ENCODE measurements at regions not wholly inside any gene's neighbourhood (a gene's known extent, or its start where the extent isn't known, plus 50 kb on each side); places are given as distances from the start of the nearest gene placed in this dataset.
"Not testable (repeated sequence)": the region's sequence is repeated elsewhere in the genome, so short reads cannot be mapped to it uniquely, and the experiment has no call there.

- H3K9me3 ChIP-seq (ENCODE audit: control insufficient read depth, insufficient read depth, low read depth, low read length) = no peaks in the 10 kb centered on the region
- no peak overlapping the region for H3K9ac ChIP-seq (ENCODE audit: low read length)
- no peak overlapping the region for H3K4me3 ChIP-seq (ENCODE audit: low read depth, low read length)
- no peak overlapping the region for H3K27ac ChIP-seq (ENCODE audit: low read depth, low read length)
- H3K4me1 ChIP-seq (ENCODE audit: control insufficient read depth, insufficient read depth, low read length) = peaks cover 8% of the 10 kb centered on the region
- no peaks in the 10 kb centered on the region for H3K36me3 ChIP-seq (ENCODE audit: control insufficient read depth, insufficient read depth, low read length)
- no peaks in the 10 kb centered on the region for H3K27me3 ChIP-seq (ENCODE audit: control insufficient read depth, insufficient read depth, low read length)
These were observed 143.0 kb upstream of the EGLN3 start for GRCh38 chr14:34093883-34094282.

- no peak overlapping the region for H3K4me3 ChIP-seq (ENCODE audit: low read depth, low read length)
- no peaks in the 10 kb centered on the region for H3K27me3 ChIP-seq (ENCODE audit: control insufficient read depth, insufficient read depth, low read length)
- no peaks in the 10 kb centered on the region for H3K36me3 ChIP-seq (ENCODE audit: control insufficient read depth, insufficient read depth, low read length)
- H3K9me3 ChIP-seq (ENCODE audit: control insufficient read depth, insufficient read depth, low read depth, low read length) = no peaks in the 10 kb centered on the region
- no peak overlapping the region for H3K9ac ChIP-seq (ENCODE audit: low read length)
- H3K27ac ChIP-seq (ENCODE audit: low read depth, low read length) = no peak overlapping the region
- no peaks in the 10 kb centered on the region for H3K4me1 ChIP-seq (ENCODE audit: control insufficient read depth, insufficient read depth, low read length)
These were observed 139.6 kb upstream of the EGLN3 start for GRCh38 chr14:34090451-34090850.

GRCh38 chr14:34088914-34089313 lies 138.0 kb upstream of the EGLN3 start:
- Histone ChIP-seq H3K36me3 (ENCODE audit: control insufficient read depth, insufficient read depth, low read length) (no peaks in the 10 kb centered on the region), H3K27me3 (ENCODE audit: control insufficient read depth, insufficient read depth, low read length) (no peaks in the 10 kb centered on the region), H3K27ac (ENCODE audit: low read depth, low read length) (no peak overlapping the region), H3K9me3 (ENCODE audit: control insufficient read depth, insufficient read depth, low read depth, low read length) (no peaks in the 10 kb centered on the region), H3K4me1 (ENCODE audit: control insufficient read depth, insufficient read depth, low read length) (no peaks in the 10 kb centered on the region), H3K9ac (ENCODE audit: low read length) (no peak overlapping the region), H3K4me3 (ENCODE audit: low read depth, low read length) (no peak overlapping the region)

- Histone ChIP-seq H3K27me3 (ENCODE audit: control insufficient read depth, insufficient read depth, low read length) (no peaks in the 10 kb centered on the region), H3K36me3 (ENCODE audit: control insufficient read depth, insufficient read depth, low read length) (no peaks in the 10 kb centered on the region), H3K4me1 (ENCODE audit: control insufficient read depth, insufficient read depth, low read length) (no peaks in the 10 kb centered on the region), H3K27ac (ENCODE audit: low read depth, low read length) (no peak overlapping the region), H3K9me3 (ENCODE audit: control insufficient read depth, insufficient read depth, low read depth, low read length) (no peaks in the 10 kb centered on the region), H3K4me3 (ENCODE audit: low read depth, low read length) (no peak overlapping the region), H3K9ac (ENCODE audit: low read length) (no peak overlapping the region)
These were observed 136.7 kb upstream of the EGLN3 start for GRCh38 chr14:34087571-34087970.

- Histone ChIP-seq H3K9me3 (ENCODE audit: control insufficient read depth, insufficient read depth, low read depth, low read length) (no peaks in the 10 kb centered on the region), H3K36me3 (ENCODE audit: control insufficient read depth, insufficient read depth, low read length) (no peaks in the 10 kb centered on the region), H3K9ac (ENCODE audit: low read length) (no peak overlapping the region), H3K27ac (ENCODE audit: low read depth, low read length) (no peak overlapping the region), H3K27me3 (ENCODE audit: control insufficient read depth, insufficient read depth, low read length) (no peaks in the 10 kb centered on the region), H3K4me3 (ENCODE audit: low read depth, low read length) (no peak overlapping the region), H3K4me1 (ENCODE audit: control insufficient read depth, insufficient read depth, low read length) (peaks cover 7% of the 10 kb centered on the region)
These were observed 135.4 kb upstream of the EGLN3 start for GRCh38 chr14:34086223-34086757.

- H3K4me1 ChIP-seq (ENCODE audit: control insufficient read depth, insufficient read depth, low read length) = peaks cover 7% of the 10 kb centered on the region
- H3K27ac ChIP-seq (ENCODE audit: low read depth, low read length) = no peak overlapping the region
These were observed 134.8 kb upstream of the EGLN3 start for GRCh38 chr14:34085695-34086094.

GRCh38 chr14:34081576-34082136 lies 130.8 kb upstream of the EGLN3 start:
- Histone ChIP-seq H3K27ac (ENCODE audit: low read depth, low read length) (no peak overlapping the region), H3K4me3 (ENCODE audit: low read depth, low read length) (no peak overlapping the region), H3K9me3 (ENCODE audit: control insufficient read depth, insufficient read depth, low read depth, low read length) (peaks cover 3% of the 10 kb centered on the region; the same call in 1 of the 2 replicates), H3K9ac (ENCODE audit: low read length) (no peak overlapping the region), H3K27me3 (ENCODE audit: control insufficient read depth, insufficient read depth, low read length) (no peaks in the 10 kb centered on the region), H3K4me1 (ENCODE audit: control insufficient read depth, insufficient read depth, low read length) (peaks cover 7% of the 10 kb centered on the region), H3K36me3 (ENCODE audit: control insufficient read depth, insufficient read depth, low read length) (no peaks in the 10 kb centered on the region)

More at GRCh38 chr14:34085695-34086094, 134.8 kb upstream of the EGLN3 start:
- no peak overlapping the region for H3K9ac ChIP-seq (ENCODE audit: low read length)
- no peak overlapping the region for H3K4me3 ChIP-seq (ENCODE audit: low read depth, low read length)
- H3K9me3 ChIP-seq (ENCODE audit: control insufficient read depth, insufficient read depth, low read depth, low read length) = no peaks in the 10 kb centered on the region
- no peaks in the 10 kb centered on the region for H3K36me3 ChIP-seq (ENCODE audit: control insufficient read depth, insufficient read depth, low read length)
- no peaks in the 10 kb centered on the region for H3K27me3 ChIP-seq (ENCODE audit: control insufficient read depth, insufficient read depth, low read length)

GRCh38 chr14:34081101-34081575 lies 130.3 kb upstream of the EGLN3 start:
- Histone ChIP-seq H3K27me3 (ENCODE audit: control insufficient read depth, insufficient read depth, low read length) (no peaks in the 10 kb centered on the region), H3K9me3 (ENCODE audit: control insufficient read depth, insufficient read depth, low read depth, low read length) (peaks cover 3% of the 10 kb centered on the region; the same call in 1 of the 2 replicates), H3K4me1 (ENCODE audit: control insufficient read depth, insufficient read depth, low read length) (peaks cover 7% of the 10 kb centered on the region), H3K4me3 (ENCODE audit: low read depth, low read length) (no peak overlapping the region), H3K36me3 (ENCODE audit: control insufficient read depth, insufficient read depth, low read length) (no peaks in the 10 kb centered on the region), H3K27ac (ENCODE audit: low read depth, low read length) (no peak overlapping the region), H3K9ac (ENCODE audit: low read length) (no peak overlapping the region)

GRCh38 chr14:34079643-34080042 lies 128.8 kb upstream of the EGLN3 start:
- not testable (repeated sequence) for H3K4me1 ChIP-seq (ENCODE audit: control insufficient read depth, insufficient read depth, low read length); H3K27ac ChIP-seq (ENCODE audit: low read depth, low read length); H3K27me3 ChIP-seq (ENCODE audit: control insufficient read depth, insufficient read depth, low read length); H3K9ac ChIP-seq (ENCODE audit: low read length); H3K36me3 ChIP-seq (ENCODE audit: control insufficient read depth, insufficient read depth, low read length); H3K9me3 ChIP-seq (ENCODE audit: control insufficient read depth, insufficient read depth, low read depth, low read length); H3K4me3 ChIP-seq (ENCODE audit: low read depth, low read length)

- H3K9me3 ChIP-seq (ENCODE audit: control insufficient read depth, insufficient read depth, low read depth, low read length) = peaks cover 3% of the 10 kb centered on the region; the same call in 1 of the 2 replicates
- H3K27me3 ChIP-seq (ENCODE audit: control insufficient read depth, insufficient read depth, low read length) = no peaks in the 10 kb centered on the region
- peaks cover 7% of the 10 kb centered on the region for H3K4me1 ChIP-seq (ENCODE audit: control insufficient read depth, insufficient read depth, low read length)
- no peak overlapping the region for H3K9ac ChIP-seq (ENCODE audit: low read length)
- no peak overlapping the region for H3K4me3 ChIP-seq (ENCODE audit: low read depth, low read length)
- H3K27ac ChIP-seq (ENCODE audit: low read depth, low read length) = no peak overlapping the region
- H3K36me3 ChIP-seq (ENCODE audit: control insufficient read depth, insufficient read depth, low read length) = no peaks in the 10 kb centered on the region
These were observed 127.4 kb upstream of the EGLN3 start for GRCh38 chr14:34078117-34078743.

- Histone ChIP-seq H3K36me3 (ENCODE audit: control insufficient read depth, insufficient read depth, low read length) (no peaks in the 10 kb centered on the region), H3K4me1 (ENCODE audit: control insufficient read depth, insufficient read depth, low read length) (no peaks in the 10 kb centered on the region), H3K4me3 (ENCODE audit: low read depth, low read length) (no peak overlapping the region), H3K27ac (ENCODE audit: low read depth, low read length) (no peak overlapping the region), H3K27me3 (ENCODE audit: control insufficient read depth, insufficient read depth, low read length) (no peaks in the 10 kb centered on the region), H3K9ac (ENCODE audit: low read length) (no peak overlapping the region), H3K9me3 (ENCODE audit: control insufficient read depth, insufficient read depth, low read depth, low read length) (peaks cover 8% of the 10 kb centered on the region; the same call in 1 of the 2 replicates)
These were observed 125.0 kb upstream of the EGLN3 start for GRCh38 chr14:34075826-34076225.
